K562 (cell line): ENCODE measurements at regions not wholly inside any gene's neighbourhood (a gene's known extent, or its start where the extent isn't known, plus 50 kb on each side); places are given as distances from the start of the nearest gene placed in this dataset.

ENCODE experiments used
- ATAC-seq: fragments of 200-7000 bp; cut with Tn5 transposase; 3 replicates; pipeline ENCODE4 v1.9.1; 2020; ENCODE audit warnings: moderate library complexity
- BruUV-seq: library from RNA; stranded (reverse); fragments of 400-500 nt; replicated peaks from 2 replicates; lab custom pipeline; 2021; lab: Mats Ljungman, UMichigan
- CTCF ChIA-PET: fragments of 300-600 bp; formaldehyde crosslinking; extraction: SDS; loops from one replicate; lab custom pipeline; 2021; ENCODE audit warnings: low intra/inter-chr PET ratio; lab: Yijun Ruan, JAX
- POLR2A ChIA-PET: fragments of 300-600, 350-650 bp; sonication (Branson Sonifier 250); formaldehyde crosslinking; extraction: SDS; loops from one replicate; lab custom pipeline; 2021; ENCODE audit warnings: antibody characterized with exemption, inconsistent platforms; lab: Yijun Ruan, JAX
- DNase-seq, 4 experiments: peaks; one replicate each; pipeline versions ENCODE4 v3.0.0 to v3.0.0-alpha.2; 2011 to 2018; ENCODE audit warnings: low spot score in 3 of 4, mixed read lengths in 3 of 4; ENCODE audit errors: extremely low read depth in 1 of 4
- FAIRE-seq: peaks from 2 replicates; lab custom pipeline; 2011; peaks lifted over from hg19 to GRCh38; lab: Jason Lieb, UNC
- H2AFZ ChIP-seq: 2 replicates; pipeline ENCODE4 v1.6.0; 2011; ENCODE audit warnings: low read depth, low read length, control low read depth, inconsistent platforms
- H3K27ac ChIP-seq: fragments of 200-600 bp; 3 replicates; pipeline ENCODE4 v1.8.0; 2011; ENCODE audit warnings: low read depth, mild to moderate bottlenecking, control low read depth, inconsistent platforms, low read length, moderate library complexity, mixed read lengths; ENCODE audit errors: extremely low read depth
- H3K27me3 ChIP-seq, 2 experiments: fragments of 300-600 bp in 1 of 2; 2 replicates in 1 of 2; 3 replicates in 1 of 2; pipeline versions ENCODE4 v1.6.0 to v1.8.0; 2011; ENCODE audit warnings: inconsistent platforms in 2 of 2, low read length in 2 of 2, mild to moderate bottlenecking in 1 of 2, mixed read lengths in 1 of 2, moderate library complexity in 1 of 2; ENCODE audit not compliant: control insufficient read depth in 2 of 2, insufficient read depth in 2 of 2
- H3K36me3 ChIP-seq: fragments of 300-600 bp; 3 replicates; pipeline ENCODE4 v1.8.0; 2011; ENCODE audit warnings: mild to moderate bottlenecking, low read length, inconsistent platforms; ENCODE audit not compliant: control insufficient read depth, insufficient read depth
- H3K4me1 ChIP-seq, 2 experiments: fragments of 200-600 bp in 1 of 2; replicated peaks in 1 of 2; 2 replicates in 1 of 2; 3 replicates in 1 of 2; pipeline versions ENCODE4 v1.5.1 to v1.8.0; 2011; ENCODE audit warnings: inconsistent platforms in 2 of 2, low read length in 2 of 2, mild to moderate bottlenecking in 1 of 2, mixed read lengths in 1 of 2, moderate library complexity in 1 of 2; ENCODE audit not compliant: control insufficient read depth in 2 of 2, insufficient read depth in 2 of 2
- H3K4me2 ChIP-seq: 2 replicates; pipeline ENCODE4 v1.6.1; 2011; ENCODE audit warnings: low read length, control low read depth, inconsistent platforms, mixed read lengths; ENCODE audit not compliant: insufficient read depth
- H3K4me3 ChIP-seq: fragments of 200-600 bp; sonication (generic), shearing (Covaris generic); 2 replicates; pipeline ENCODE4 v1.5.1; 2016; ENCODE audit warnings: control low read depth, inconsistent platforms
- H3K79me2 ChIP-seq: fragments of 200-600 bp; 3 replicates; pipeline ENCODE4 v1.8.0; 2011; ENCODE audit warnings: low read length, inconsistent platforms; ENCODE audit not compliant: control insufficient read depth, insufficient read depth
- H3K9ac ChIP-seq, 2 experiments: 2 replicates each; pipeline versions ENCODE4 v1.6.0 to v1.6.1; 2011; ENCODE audit warnings: low read depth in 2 of 2, low read length in 2 of 2, control low read depth in 1 of 2, inconsistent platforms in 1 of 2, mild to moderate bottlenecking in 1 of 2, mixed read lengths in 1 of 2; ENCODE audit not compliant: insufficient read depth in 1 of 2
- H3K9me1 ChIP-seq: one replicate; pipeline ENCODE4 v1.6.0; 2011; ENCODE audit warnings: inconsistent platforms, mild to moderate bottlenecking, low read length, moderate library complexity; ENCODE audit not compliant: control insufficient read depth, insufficient read depth
- H3K9me3 ChIP-seq: replicated peaks from 2 replicates; pipeline ENCODE4 v1.5.1; 2011; ENCODE audit warnings: low read depth, low read length, inconsistent platforms; ENCODE audit not compliant: control insufficient read depth, insufficient read depth
- H4K20me1 ChIP-seq: replicated peaks from 2 replicates; pipeline ENCODE4 v1.6.1; 2011; ENCODE audit warnings: low read length, inconsistent platforms, mixed read lengths; ENCODE audit not compliant: control insufficient read depth, insufficient read depth
- CCNT2 ChIP-seq: IDR thresholded peaks from 2 replicates; pipeline ENCODE4 v1.6.1; 2011; ENCODE audit warnings: borderline replicate concordance, low read depth, mild to moderate bottlenecking, moderate library complexity, mixed read lengths, low read length; ENCODE audit not compliant: insufficient read length; ENCODE audit errors: extremely low read depth
- KLF1 ChIP-seq: fragments of 450-650 bp; IDR thresholded peaks from 2 replicates; pipeline ENCODE4 v1.6.1; 2016; ENCODE audit warnings: missing genetic modification characterization, missing compliant biosample characterization
- TCF3 ChIP-seq: sonication (generic); formaldehyde crosslinking; IDR thresholded peaks from 2 replicates; pipeline ENCODE4 v1.4.0; 2020; ENCODE audit warnings: mild to moderate bottlenecking, missing genetic modification reagents
- ZNF12 ChIP-seq: sonication (generic); formaldehyde crosslinking; IDR thresholded peaks from 2 replicates; pipeline ENCODE4 v1.4.0; 2020; ENCODE audit warnings: mild to moderate bottlenecking, missing genetic modification reagents
- ZNF76 ChIP-seq: fragments of 250-450 bp; sonication (Bioruptor Pico); IDR thresholded peaks from 2 replicates; pipeline ENCODE4 v1.4.0; 2020; ENCODE audit warnings: mild to moderate bottlenecking, moderate library complexity, borderline replicate concordance
- WGBS: fragments of 100-300 bp; shearing (Covaris generic); methylation state at CpG from one replicate; pipeline ENCODE4 v1.1.6; 2016; ENCODE audit warnings: low coverage, mixed read lengths; ENCODE audit not compliant: insufficient coverage; ENCODE audit errors: missing lambda C conversion rate; 5-methylcytosine and 5-hydroxymethylcytosine counted together
- in situ Hi-C: fragments of 300-500 bp; cut with MboI; formaldehyde crosslinking; loops from 4 replicates; pipeline ENCODE4 v1.15.0; 2018; ENCODE audit warnings: inconsistent platforms, mixed read lengths
- intact Hi-C: fragments of 100-400 bp; cut with micrococcal nuclease; formaldehyde crosslinking; loops from 2 replicates; pipeline ENCODE4 v1.14.2; 2022

GRCh38 chr10:27391325-27391724 is 112.8 kb upstream of the RAB18 start:
- Histone ChIP-seq H3K9me3 (no peaks in the 10 kb centered on the region), H3K9ac (no peak overlapping the region), H4K20me1 (no peaks in the 10 kb centered on the region), H3K4me3 (no peak overlapping the region), H3K27ac (no peak overlapping the region), H3K27me3 (0 out of 5 replicates have a peak, but pooled peaks cover 0 to 4% of the 10 kb centered on the region in 2 experiments), H3K36me3 (no peaks in the 10 kb centered on the region), H3K79me2 (no peaks in the 10 kb centered on the region), H3K9me1 (no peaks in the 10 kb centered on the region), H3K4me1 (no peaks in the 10 kb centered on the region), H2AFZ (no peak overlapping the region), H3K4me2 (no peak overlapping the region)
- FAIRE-seq, result no peak
- ATAC-seq, result no peak
- TF ChIP-seq ZNF12 (no peak), ZNF76 (no peak), TCF3 (no peak)
- DNase-seq, result no peak
- 0% methylated on average over 1 of the region's 1 CpG for WGBS
- BruUV-seq, result no TSS peak
- in situ Hi-C loops, result no loop called here
- intact Hi-C loops, result no loop called here
- CTCF ChIA-PET, result no interaction called here
- POLR2A ChIA-PET, result interaction anchor here (0.6 kb wide), 1 partner anchor 17 kb away, joined by 3 read pairs; no protein-coding TSS in a partner anchor

GRCh38 chr10:27390681-27391080 is 113.4 kb upstream of the RAB18 start:
- intact Hi-C loops (no loop called here), in situ Hi-C loops (no loop called here)
- TF ChIP-seq KLF1 (tag), result no peak
- no peak for TF ChIP-seq CCNT2
- Histone ChIP-seq H3K79me2 (no peaks in the 10 kb centered on the region), H3K27me3 (0 out of 5 replicates have a peak, but pooled peaks cover 0 to 4% of the 10 kb centered on the region in 2 experiments), H3K9me3 (no peaks in the 10 kb centered on the region), H3K9ac (no peak overlapping the region), H3K27ac (no peak overlapping the region), H2AFZ (no peak overlapping the region), H3K4me3 (no peak overlapping the region), H3K9me1 (no peaks in the 10 kb centered on the region), H3K36me3 (no peaks in the 10 kb centered on the region), H4K20me1 (no peaks in the 10 kb centered on the region), H3K4me2 (no peak overlapping the region), H3K4me1 (no peaks in the 10 kb centered on the region)
- 0% methylated on average over 1 of the region's 1 CpG for WGBS
- DNase-seq (no peak), ATAC-seq (no peak), FAIRE-seq (no peak)
- CTCF ChIA-PET, result no interaction called here
- POLR2A ChIA-PET, result interaction anchor here (0.6 kb wide), 2 partner anchors 17 to 57 kb away, joined by 3 read pairs; no protein-coding TSS in a partner anchor
- no TSS peak for BruUV-seq
